Anterior cingulate cortex (tissue), 58 donors: ENCODE measurements at regions not wholly inside any gene's neighbourhood (a gene's known extent, or its start where the extent isn't known, plus 50 kb on each side); places are given as distances from the start of the nearest gene placed in this dataset.

Experiments
- DNase-seq, 58 donors: peaks; one replicate each; lab custom pipeline; 2025; lab: John Stamatoyannopoulos, UW

DNA sequence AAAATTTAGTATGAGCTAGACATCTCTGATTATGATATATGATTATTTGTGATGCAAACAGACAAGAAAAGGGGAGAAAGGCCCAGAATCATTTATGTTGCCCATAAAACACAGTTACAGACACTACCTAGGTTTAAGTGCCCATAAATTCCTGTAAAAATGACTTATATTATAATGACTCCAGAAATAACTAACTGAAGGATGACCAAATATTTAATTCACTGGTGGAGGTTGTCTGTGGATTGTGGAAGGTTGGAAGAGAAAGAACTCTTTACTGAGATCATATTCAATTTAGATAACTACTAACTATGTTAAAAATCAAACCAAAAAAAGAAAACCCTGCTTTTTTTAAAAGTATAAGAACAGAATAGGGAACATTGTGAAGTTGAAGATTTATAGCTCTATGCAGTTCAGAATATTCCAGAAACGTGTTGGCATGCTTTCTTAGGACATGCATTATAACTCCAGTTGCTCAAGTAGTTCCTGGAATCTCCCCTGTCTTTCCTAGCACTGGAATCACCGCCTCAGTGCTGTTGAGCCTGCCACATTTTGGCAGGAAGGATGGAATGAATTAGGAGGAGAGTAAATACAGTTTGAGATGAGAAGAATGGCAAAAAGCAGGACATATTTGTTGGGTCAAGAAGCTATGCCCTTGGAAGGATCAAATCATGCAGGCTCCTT lies 72.0 kb upstream of the PAPPA start:
- no peak for DNase-seq

DNA sequence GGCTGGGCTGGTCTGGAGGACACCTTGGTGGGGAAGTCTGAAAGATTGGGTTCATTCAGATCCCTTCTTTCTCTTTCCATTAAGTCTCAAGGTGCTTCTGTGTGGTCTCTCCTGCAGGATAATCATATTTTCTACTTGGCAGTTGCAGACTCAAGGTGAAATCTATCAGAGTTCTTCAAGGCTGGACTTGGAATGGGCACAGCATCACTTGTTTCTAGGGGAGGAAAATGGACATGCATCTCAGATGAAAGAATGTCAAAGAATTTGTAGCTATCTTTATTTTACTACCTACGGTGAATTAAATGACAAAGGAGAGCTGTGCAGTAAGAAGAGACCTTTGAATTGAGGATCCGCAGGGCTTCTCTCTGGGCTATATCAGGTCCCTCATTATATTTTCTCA lies 69.8 kb upstream of the PAPPA start:
- no peak for DNase-seq

DNA sequence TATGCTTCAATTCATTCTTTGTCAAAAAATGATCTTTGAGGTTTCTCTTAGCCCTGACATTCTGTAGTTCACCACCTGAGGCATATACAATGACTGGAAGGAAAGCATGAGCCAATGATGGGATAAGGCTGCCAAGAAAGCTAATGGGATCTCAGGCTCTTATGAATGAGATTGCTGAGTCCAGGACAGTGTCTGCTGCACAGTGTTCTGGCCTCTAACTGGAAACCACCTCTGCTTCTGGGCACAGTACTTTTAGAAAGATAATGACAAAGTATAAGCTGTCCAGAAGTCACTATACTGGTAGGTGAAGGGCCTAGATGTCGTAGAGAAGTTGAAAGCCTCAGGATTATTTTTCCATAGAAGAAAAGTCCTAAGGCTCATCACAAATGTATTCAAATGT lies 69.1 kb upstream of the PAPPA start:
- no peak for DNase-seq

DNA sequence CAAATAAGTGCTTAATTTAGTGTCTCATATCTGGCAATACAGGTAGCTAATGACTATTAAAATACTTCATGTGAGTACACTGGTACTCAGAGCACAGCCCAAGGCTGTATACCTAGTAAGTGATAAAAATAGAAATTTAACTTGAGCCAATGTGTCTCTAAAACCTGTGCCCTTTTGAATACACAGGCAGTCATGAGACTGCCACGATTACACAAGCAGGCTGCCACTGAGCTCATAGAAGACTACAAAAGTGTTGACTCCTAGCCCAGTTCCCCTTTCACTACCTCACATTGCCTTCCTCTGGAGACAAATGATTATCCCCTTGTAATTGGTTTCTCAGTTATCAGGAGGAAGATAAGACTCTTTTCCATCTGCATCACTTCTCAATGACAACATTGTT lies 66.3 kb upstream of the PAPPA start:
- peak in 18 of 58 donors; percentile 0 to 49 (median 3) for DNase-seq

DNA sequence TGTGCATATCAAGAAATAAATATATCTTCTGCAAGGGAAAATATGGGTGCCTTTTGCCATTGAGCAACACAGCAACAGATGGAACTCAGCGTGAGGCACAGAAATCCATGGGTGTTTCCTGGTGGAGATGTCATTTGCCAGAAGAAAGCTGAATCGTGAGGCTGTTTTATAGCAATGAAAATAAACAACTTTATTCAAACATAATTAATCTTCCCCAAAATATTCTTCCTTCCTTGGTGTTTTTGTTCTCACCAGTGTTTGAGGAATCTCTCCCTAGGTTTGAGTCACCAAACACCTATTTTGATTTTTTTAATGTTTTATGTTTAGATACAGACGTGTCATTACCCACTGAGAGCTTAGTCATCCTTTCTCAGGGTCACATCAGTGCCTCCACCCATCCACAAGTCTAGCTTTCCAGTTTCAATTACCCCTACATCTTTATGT lies 65.8 kb upstream of the PAPPA start:
- peak in 2 of 58 donors; percentile 0 to 7 for DNase-seq

DNA sequence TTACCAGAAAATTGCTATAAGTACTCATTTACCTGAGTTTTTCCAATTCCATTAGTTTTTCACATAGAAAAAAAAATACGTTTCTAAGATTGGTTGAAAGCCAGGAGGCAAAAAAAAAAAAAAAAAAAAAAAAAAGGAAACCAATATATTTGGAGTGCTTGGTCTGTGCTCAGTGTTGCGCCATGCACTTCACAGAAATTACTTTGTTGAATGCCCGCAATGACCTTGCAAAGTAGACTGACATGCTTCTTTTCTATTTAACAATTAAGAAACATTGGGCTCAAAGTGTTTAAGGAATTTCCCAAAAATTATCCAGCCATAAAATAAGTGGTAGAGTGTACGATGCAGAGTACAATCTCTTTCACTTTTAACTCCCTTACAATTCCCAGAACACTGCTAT lies 65.2 kb upstream of the PAPPA start:
- no peak for DNase-seq

DNA sequence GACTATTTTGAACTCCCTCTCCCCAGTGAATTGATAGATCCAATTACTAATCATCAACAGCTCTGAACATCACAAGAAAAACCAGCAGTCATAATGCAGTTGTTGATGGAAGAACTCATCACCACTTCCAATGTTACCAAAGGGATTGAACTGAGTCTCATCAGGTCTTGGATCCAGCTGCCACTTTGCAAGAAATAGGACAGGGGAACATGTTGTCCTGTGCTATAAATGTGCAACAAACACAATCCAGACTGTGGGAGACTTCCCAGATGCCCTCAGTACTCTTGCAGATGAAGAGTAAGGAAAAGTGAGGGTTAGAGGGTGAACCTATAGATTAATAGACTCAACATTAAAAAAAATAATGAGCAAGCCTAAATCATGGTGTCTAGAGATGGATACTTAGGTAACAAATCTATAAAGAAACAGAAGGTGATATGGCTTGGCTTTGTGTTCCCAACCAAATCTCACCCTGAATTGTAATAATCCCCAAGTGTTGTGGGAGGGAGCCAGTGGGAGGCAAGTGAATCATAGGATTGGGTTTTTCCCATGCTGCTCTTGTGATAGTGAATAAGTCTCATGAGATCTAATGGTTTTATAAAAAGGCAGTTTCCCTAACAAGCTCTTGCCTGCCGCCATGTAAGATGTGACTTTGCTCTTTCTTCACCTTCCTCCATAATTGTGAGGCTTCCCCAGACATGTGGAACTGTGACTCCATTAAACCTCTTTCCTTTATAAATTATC lies 63.4 kb upstream of the PAPPA start:
- DNase-seq = no peak

DNA sequence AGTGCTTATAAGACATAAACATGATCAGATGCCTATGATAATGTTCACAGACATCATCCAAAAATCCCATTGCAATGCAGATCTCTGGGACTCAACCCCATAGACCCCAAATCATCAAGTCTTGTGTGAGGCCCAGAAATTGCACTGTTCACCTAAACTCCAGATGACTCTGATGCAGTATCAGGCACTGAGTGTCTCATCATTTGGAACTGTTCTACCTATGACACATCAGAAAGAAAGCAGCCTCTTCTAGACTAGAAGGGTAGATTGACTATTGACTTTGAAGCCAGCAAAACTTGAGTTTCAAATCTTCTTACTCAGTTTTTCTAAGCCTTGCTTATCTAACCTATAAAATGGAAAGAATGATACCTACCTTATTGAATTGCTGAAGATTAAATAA lies 58.7 kb upstream of the PAPPA start:
- no peak for DNase-seq

DNA sequence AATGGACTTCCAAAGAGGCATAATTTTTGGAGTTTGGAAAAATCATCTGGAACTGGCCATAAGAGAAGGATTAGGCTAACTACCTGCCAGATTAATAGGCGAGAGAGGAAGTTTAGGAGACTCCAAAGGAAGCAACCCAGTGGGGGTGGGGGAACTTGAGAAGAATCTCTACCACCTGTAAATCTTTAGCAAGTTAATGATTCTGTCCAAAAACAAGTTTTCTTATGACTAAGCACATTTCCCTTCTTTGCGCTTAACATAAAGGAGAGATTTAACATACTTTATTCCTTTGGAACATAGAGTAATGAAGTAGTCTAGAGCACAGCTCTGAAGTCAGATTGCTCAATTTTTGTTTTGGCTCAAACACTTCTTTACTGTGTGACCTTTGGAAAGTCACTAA lies 58.2 kb upstream of the PAPPA start:
- DNase-seq = no peak

DNA sequence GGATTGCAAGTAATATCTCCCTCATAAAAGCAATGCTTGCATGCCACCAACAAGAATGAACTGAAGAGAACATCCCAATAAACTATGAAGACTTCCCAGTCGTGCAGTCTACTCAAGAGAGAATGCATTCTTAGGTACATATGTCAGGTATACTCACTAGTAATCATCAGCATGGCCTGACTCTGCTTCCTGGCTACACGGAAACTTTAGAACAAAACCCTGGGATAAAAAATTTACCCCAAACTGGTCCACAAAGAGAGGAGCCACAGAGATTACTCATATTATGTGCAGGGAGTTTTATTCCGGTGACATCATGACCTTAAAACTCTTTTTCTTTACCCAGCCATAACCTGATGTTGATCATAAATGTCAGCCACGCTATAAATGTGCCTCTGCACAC lies 57.5 kb upstream of the PAPPA start:
- DNase-seq = no peak

DNA sequence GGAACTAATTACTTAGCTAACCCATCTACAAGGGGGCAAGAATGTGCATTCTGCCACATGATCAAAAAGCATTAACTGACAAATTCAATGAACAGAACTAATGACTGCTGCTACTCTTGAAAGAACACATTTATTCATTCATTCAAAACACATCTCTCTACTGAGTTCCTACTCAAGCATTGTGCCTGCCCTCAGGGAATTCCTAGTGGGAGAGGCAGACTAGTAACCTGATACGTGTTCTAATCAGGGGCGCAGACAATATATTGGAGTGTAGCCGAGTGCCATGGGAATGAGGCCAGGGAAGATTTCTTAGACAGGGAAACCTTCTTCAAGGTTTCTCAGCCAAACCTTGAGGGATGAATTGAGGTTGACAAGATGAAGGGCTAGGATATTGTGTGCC lies 56.7 kb upstream of the PAPPA start:
- no peak for DNase-seq

DNA sequence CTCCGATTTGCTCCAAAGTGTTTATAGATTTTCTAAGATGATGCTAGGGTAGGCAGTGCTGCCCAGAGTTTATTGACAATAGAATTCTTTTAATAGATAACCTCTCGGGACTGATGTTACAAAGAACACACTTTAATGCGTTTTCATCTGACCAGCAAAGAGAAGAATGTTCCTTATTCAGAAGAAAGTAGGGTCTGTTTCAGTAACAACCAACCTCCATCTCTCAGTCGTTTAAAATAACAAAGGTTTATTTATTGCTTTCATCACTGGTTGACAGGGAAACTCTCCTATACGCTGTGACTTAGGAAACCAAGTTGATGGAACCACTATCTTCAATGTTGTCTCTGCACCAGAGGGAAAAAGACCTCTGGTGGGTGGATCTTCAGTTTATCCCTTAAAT lies 55.1 kb upstream of the PAPPA start:
- DNase-seq = no peak

DNA sequence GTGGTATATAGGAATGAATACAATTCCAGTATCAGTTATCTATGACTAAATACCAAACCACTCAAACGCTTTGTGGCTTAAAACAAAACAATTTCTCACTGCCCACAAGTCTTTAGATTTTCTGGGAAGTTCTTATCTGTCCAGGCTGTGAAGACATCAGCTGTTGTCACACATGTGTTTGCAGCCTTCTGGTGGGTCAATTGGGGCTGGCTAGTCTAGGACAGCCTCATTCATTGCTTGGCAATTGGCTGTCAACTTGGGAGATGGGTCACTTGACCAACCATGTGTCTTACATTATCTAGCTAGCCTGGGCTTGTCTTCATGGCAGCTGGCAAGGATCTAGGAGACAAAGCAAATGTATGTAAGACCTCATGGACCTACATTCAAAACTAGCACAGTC lies 53.8 kb upstream of the PAPPA start:
- no peak for DNase-seq

DNA sequence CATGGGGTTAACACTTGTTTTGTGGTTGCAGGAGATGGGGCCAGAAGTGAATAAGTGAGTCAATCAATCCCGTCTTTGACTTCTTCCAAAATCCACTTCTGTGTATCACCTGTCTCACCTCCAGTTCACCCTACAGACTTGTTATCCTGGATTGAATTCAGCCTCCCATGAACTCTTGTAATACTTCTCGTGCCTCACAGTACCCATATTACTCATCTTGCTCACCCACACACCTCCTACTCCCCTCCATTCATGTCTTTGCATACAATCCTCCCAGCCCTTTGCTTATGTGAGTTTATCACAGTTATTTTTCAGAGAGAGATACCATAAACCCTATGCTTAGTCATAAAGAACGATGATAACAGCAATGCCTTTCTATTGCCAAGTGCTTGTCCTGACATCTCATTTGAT lies 52.9 kb upstream of the PAPPA start:
- no peak for DNase-seq

DNA sequence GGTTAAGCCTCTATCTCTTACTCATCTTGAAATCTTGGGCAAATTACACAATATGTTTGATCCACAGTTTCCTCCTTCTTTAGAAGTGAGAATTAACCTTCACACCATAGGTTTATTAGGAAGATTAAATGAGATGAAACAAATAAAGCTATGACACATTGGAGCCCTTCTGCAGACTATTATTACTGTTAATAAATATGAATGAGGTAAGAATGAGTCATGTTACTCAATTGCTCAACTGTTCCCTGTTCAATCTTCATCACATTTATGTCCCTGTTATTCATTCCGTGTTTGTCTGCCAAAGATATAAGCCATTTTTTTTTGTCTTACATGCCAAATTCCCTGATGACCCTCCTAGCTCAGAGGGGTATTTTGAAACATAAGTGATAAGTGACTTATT lies 52.1 kb upstream of the PAPPA start:
- no peak for DNase-seq

DNA sequence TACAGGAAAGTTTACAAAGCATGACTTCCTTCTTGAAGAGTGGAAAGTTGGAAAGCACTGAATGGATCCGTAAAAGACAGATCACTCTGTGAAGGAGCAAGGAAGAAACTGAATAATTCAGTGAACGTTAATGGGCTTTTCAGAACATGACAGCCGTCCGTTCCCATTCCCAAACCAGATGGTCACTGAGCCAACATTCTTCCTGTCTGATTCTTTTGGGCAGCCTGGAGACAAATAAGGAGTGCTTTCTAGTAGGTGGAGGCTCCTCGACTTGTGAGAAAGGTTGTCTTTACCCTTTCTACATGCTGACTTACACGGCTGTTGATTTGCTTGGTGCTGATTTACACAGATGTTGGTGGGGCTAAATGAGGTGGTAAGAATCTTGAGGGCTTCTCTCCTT lies 51.0 kb upstream of the PAPPA start:
- no peak for DNase-seq
